HUES6 (cell line): ENCODE measurements at regions not wholly inside any gene's neighbourhood (a gene's known extent, or its start where the extent isn't known, plus 50 kb on each side); places are given as distances from the start of the nearest gene placed in this dataset.

Experiments used
- H3K27ac ChIP-seq: 2 replicates; pipeline ENCODE4 v1.7.0; 2013; ENCODE audit warnings: low read depth, mild to moderate bottlenecking, low read length, inconsistent platforms
- H3K27me3 ChIP-seq: 2 replicates; pipeline ENCODE4 v1.6.1; 2013; ENCODE audit warnings: low read length; ENCODE audit not compliant: control insufficient read depth, insufficient read depth
- H3K36me3 ChIP-seq: 2 replicates; pipeline ENCODE4 v1.6.1; 2013; ENCODE audit warnings: low read length; ENCODE audit not compliant: control insufficient read depth, insufficient read depth
- H3K4me1 ChIP-seq: 2 replicates; pipeline ENCODE4 v1.6.1; 2013; ENCODE audit warnings: low read length; ENCODE audit not compliant: control insufficient read depth, insufficient read depth
- H3K4me3 ChIP-seq: 2 replicates; pipeline ENCODE4 v1.5.1; 2013; ENCODE audit warnings: low read depth, low read length
- H3K9ac ChIP-seq: one replicate; pipeline ENCODE4 v1.6.1; 2013; ENCODE audit warnings: mild to moderate bottlenecking, low read length
- H3K9me3 ChIP-seq: 2 replicates; pipeline ENCODE4 v1.6.1; 2013; ENCODE audit warnings: low read depth, low read length; ENCODE audit not compliant: control insufficient read depth, insufficient read depth

GRCh38 chr6:43868467-43868866 lies 98.5 kb downstream of the VEGFA start:
- Histone ChIP-seq H3K27ac (no peak overlapping the region), H3K4me3 (no peak overlapping the region), H3K36me3 (no peaks in the 10 kb centered on the region), H3K9ac (no peak overlapping the region), H3K27me3 (no peaks in the 10 kb centered on the region), H3K4me1 (peaks cover 16% of the 10 kb centered on the region), H3K9me3 (no peaks in the 10 kb centered on the region)

GRCh38 chr6:43867996-43868395 lies 98.0 kb downstream of the VEGFA start:
- H3K36me3 ChIP-seq: no peaks in the 10 kb centered on the region
- no peaks in the 10 kb centered on the region for H3K27me3 ChIP-seq
- no peak overlapping the region for H3K27ac ChIP-seq
- no peaks in the 10 kb centered on the region for H3K9me3 ChIP-seq
- H3K9ac ChIP-seq: no peak overlapping the region
- H3K4me3 ChIP-seq: no peak overlapping the region
- H3K4me1 ChIP-seq: peaks cover 16% of the 10 kb centered on the region

- Histone ChIP-seq H3K9me3 (no peaks in the 10 kb centered on the region), H3K27me3 (no peaks in the 10 kb centered on the region), H3K36me3 (no peaks in the 10 kb centered on the region), H3K9ac (no peak overlapping the region), H3K4me3 (no peak overlapping the region), H3K27ac (no peak overlapping the region), H3K4me1 (peaks cover 16% of the 10 kb centered on the region)
These were observed 97.2 kb downstream of the VEGFA start for GRCh38 chr6:43867246-43867645.

GRCh38 chr6:43865932-43866645 lies 96.1 kb downstream of the VEGFA start:
- Histone ChIP-seq H3K9ac (no peak overlapping the region), H3K27me3 (no peaks in the 10 kb centered on the region), H3K9me3 (no peaks in the 10 kb centered on the region), H3K4me3 (no peak overlapping the region), H3K4me1 (peaks cover 16% of the 10 kb centered on the region), H3K36me3 (no peaks in the 10 kb centered on the region), H3K27ac (no peak overlapping the region)

- Histone ChIP-seq H3K9me3 (no peaks in the 10 kb centered on the region), H3K27me3 (no peaks in the 10 kb centered on the region), H3K4me1 (peaks cover 16% of the 10 kb centered on the region), H3K36me3 (no peaks in the 10 kb centered on the region), H3K4me3 (no peak overlapping the region), H3K27ac (no peak overlapping the region), H3K9ac (no peak overlapping the region)
These were observed 95.1 kb downstream of the VEGFA start for GRCh38 chr6:43865086-43865485.

- no peak overlapping the region for H3K27ac ChIP-seq
- peaks cover 13% of the 10 kb centered on the region for H3K4me1 ChIP-seq
- no peak overlapping the region for H3K9ac ChIP-seq
- H3K9me3 ChIP-seq: no peaks in the 10 kb centered on the region
- H3K27me3 ChIP-seq: no peaks in the 10 kb centered on the region
- no peaks in the 10 kb centered on the region for H3K36me3 ChIP-seq
- no peak overlapping the region for H3K4me3 ChIP-seq
These were observed 92.9 kb downstream of the VEGFA start for GRCh38 chr6:43862925-43863324.

- no peak overlapping the region for H3K27ac ChIP-seq
- H3K4me1 ChIP-seq: peaks cover 13% of the 10 kb centered on the region
- H3K4me3 ChIP-seq: no peak overlapping the region
- H3K36me3 ChIP-seq: no peaks in the 10 kb centered on the region
- no peak overlapping the region for H3K9ac ChIP-seq
- no peaks in the 10 kb centered on the region for H3K9me3 ChIP-seq
- H3K27me3 ChIP-seq: no peaks in the 10 kb centered on the region
These were observed 91.3 kb downstream of the VEGFA start for GRCh38 chr6:43861212-43861894.

GRCh38 chr6:43860285-43860684 lies 90.3 kb downstream of the VEGFA start:
- Histone ChIP-seq H3K9me3 (no peaks in the 10 kb centered on the region), H3K9ac (no peak overlapping the region), H3K27me3 (no peaks in the 10 kb centered on the region), H3K27ac (no peak overlapping the region), H3K4me1 (peaks cover 13% of the 10 kb centered on the region), H3K4me3 (no peak overlapping the region), H3K36me3 (no peaks in the 10 kb centered on the region)

- Histone ChIP-seq H3K27ac (no peak overlapping the region), H3K9ac (no peak overlapping the region), H3K9me3 (no peaks in the 10 kb centered on the region), H3K27me3 (no peaks in the 10 kb centered on the region), H3K4me1 (peaks cover 7% of the 10 kb centered on the region), H3K36me3 (no peaks in the 10 kb centered on the region), H3K4me3 (no peak overlapping the region)
These were observed 89.2 kb downstream of the VEGFA start for GRCh38 chr6:43859213-43859612.

GRCh38 chr6:43858161-43859153 lies 88.4 kb downstream of the VEGFA start:
- no peak overlapping the region for H3K27ac ChIP-seq
- peaks cover 6% of the 10 kb centered on the region for H3K4me1 ChIP-seq
- no peak overlapping the region for H3K9ac ChIP-seq
- no peaks in the 10 kb centered on the region for H3K9me3 ChIP-seq
- H3K4me3 ChIP-seq: no peak overlapping the region
- H3K27me3 ChIP-seq: no peaks in the 10 kb centered on the region
- no peaks in the 10 kb centered on the region for H3K36me3 ChIP-seq
